Esophagus squamous epithelium (tissue), 5 donors: ENCODE measurements at regions not wholly inside any gene's neighbourhood (a gene's known extent, or its start where the extent isn't known, plus 50 kb on each side); places are given as distances from the start of the nearest gene placed in this dataset.

ENCODE experiments used
- DNase-seq: peaks from one replicate; lab custom pipeline; 2025; lab: John Stamatoyannopoulos, UW
- H3K27ac ChIP-seq, 4 donors: fragments of 200-600 bp; sonication (generic); one replicate each; pipeline ENCODE4 v1.5.1; 2016 to 2019; ENCODE audit warnings: mild to moderate bottlenecking in 1 of 4
- H3K27me3 ChIP-seq, 4 donors: fragments of 200-600 bp; sonication (generic); 1 replicate in 3 of 4; 2 replicates in 1 of 4; pipeline versions ENCODE4 v1.5.1 to v1.6.0; 2017 to 2021; ENCODE audit warnings: antibody characterized with exemption in 1 of 4
- H3K36me3 ChIP-seq, 3 donors: fragments of 200-600 bp; sonication (generic); one replicate each; pipeline ENCODE4 v1.5.1; 2016 to 2019
- H3K4me1 ChIP-seq, 3 donors: fragments of 200-600 bp; sonication (generic); one replicate each; pipeline ENCODE4 v1.5.1; 2017 to 2019
- H3K4me3 ChIP-seq, 4 donors: fragments of 200-600 bp; sonication (generic); 1 replicate in 3 of 4; 2 replicates in 1 of 4; pipeline ENCODE4 v1.5.1; 2016 to 2019; ENCODE audit warnings: mild to moderate bottlenecking in 2 of 4, moderate library complexity in 1 of 4
- H3K9me3 ChIP-seq, 3 donors: fragments of 200-600 bp; sonication (generic); one replicate each; pipeline ENCODE4 v1.5.1; 2016 to 2019
- POLR2A ChIP-seq, 4 donors: fragments of 450-650 bp; IDR thresholded peaks; one replicate each; pipeline ENCODE4 v1.6.1; 2017; ENCODE audit warnings: antibody characterized with exemption in 4 of 4, mild to moderate bottlenecking in 4 of 4, moderate library complexity in 3 of 4
- WGBS, 2 donors: methylation state at CpG; one replicate each; pipeline ENCODE4 v1.1.5; 2018; 5-methylcytosine and 5-hydroxymethylcytosine counted together
- intact Hi-C: fragments of 100-400 bp; cut with DNase I; formaldehyde crosslinking; loops from one replicate; pipeline ENCODE4 v1.15.0; 2022
- TF ChIP-seq, protein P1 (sequence below), 6 experiments: fragments of 450-650 bp in 4 of 6; fragments of 200-600 bp in 2 of 6; sonication (generic) in 2 of 6; IDR thresholded peaks; one replicate each; pipeline ENCODE4 v1.5.1; 2016 to 2019; ENCODE audit warnings: antibody characterized with exemption in 6 of 6, mild to moderate bottlenecking in 4 of 6, moderate library complexity in 4 of 6
- donor health status: DM: yes; HTN: yes; CAD: no.

DNA sequence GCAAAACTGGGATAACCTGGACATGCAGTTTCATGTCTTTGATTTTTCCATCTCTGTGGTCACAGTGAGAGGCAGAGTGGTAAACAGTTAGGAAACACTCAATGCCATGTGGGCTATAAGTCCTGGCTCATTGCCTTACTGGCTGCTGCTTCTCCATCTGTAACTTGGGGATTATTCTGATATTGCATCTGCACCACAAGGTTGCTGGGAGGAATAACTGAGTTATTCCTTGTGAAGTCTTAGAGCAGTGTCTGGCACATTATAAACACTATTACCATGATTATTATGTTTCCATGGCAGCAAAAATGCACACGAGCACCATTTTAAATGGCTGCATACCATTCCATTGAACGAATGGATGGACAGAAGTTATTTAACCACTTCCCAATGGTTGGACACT is 111.7 kb upstream of the CDH5 start:
- H3K36me3 ChIP-seq = no peaks in the 10 kb centered on the region
- intact Hi-C loops = no loop called here
- no peaks in the 10 kb centered on the region for H3K27me3 ChIP-seq
- H3K27ac ChIP-seq = no peak overlapping the region
- no peak overlapping the region for H3K4me3 ChIP-seq
- H3K9me3 ChIP-seq = peaks cover 0 to 10% (median 4%) of the 10 kb centered on the region in 3 donors
- WGBS, 2 donors = 48 to 63% methylated on average over 2 of the region's 2 CpGs
- TF ChIP-seq, protein P1, sequence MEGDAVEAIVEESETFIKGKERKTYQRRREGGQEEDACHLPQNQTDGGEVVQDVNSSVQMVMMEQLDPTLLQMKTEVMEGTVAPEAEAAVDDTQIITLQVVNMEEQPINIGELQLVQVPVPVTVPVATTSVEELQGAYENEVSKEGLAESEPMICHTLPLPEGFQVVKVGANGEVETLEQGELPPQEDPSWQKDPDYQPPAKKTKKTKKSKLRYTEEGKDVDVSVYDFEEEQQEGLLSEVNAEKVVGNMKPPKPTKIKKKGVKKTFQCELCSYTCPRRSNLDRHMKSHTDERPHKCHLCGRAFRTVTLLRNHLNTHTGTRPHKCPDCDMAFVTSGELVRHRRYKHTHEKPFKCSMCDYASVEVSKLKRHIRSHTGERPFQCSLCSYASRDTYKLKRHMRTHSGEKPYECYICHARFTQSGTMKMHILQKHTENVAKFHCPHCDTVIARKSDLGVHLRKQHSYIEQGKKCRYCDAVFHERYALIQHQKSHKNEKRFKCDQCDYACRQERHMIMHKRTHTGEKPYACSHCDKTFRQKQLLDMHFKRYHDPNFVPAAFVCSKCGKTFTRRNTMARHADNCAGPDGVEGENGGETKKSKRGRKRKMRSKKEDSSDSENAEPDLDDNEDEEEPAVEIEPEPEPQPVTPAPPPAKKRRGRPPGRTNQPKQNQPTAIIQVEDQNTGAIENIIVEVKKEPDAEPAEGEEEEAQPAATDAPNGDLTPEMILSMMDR (IDR thresholded peaks at IDR 0.05) = no peak
- TF ChIP-seq POLR2A (IDR thresholded peaks at IDR 0.05) = no peak
- peaks cover 0 to 20% (median 10%) of the 10 kb centered on the region in 3 donors for H3K4me1 ChIP-seq
- DNase-seq = no peak

DNA sequence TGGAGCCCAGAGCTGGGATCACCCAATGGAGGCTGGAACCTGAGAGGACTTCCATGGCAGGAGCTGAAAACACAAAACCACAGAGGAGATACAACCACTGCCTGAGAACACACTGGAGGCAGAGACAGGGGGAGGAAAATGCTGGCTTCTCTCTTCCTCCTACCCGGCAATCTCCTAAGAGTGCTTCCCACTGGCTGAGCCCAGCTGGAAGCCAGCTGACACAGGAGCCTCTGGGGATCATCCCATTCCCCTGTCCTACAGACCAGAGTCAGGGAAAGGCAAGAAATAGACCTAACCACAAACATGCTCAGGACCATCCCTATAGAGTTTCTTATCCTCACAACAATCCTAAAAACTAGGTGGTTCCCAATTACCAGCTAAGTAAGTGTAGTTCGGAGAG is 112.4 kb upstream of the CDH5 start:
- TF ChIP-seq POLR2A (IDR thresholded peaks at IDR 0.05) = no peak
- TF ChIP-seq, protein P1 (IDR thresholded peaks at IDR 0.05) = no peak
- H3K9me3 ChIP-seq = peaks cover 0 to 10% (median 4%) of the 10 kb centered on the region in 3 donors
- intact Hi-C loops = no loop called here
- H3K27ac ChIP-seq = no peak overlapping the region
- H3K4me1 ChIP-seq = peaks cover 0 to 20% (median 10%) of the 10 kb centered on the region in 3 donors
- WGBS, 2 donors = 77 to 81% methylated on average over 2 of the region's 2 CpGs
- H3K27me3 ChIP-seq = no peaks in the 10 kb centered on the region
- DNase-seq = no peak
- no peak overlapping the region for H3K4me3 ChIP-seq
- no peaks in the 10 kb centered on the region for H3K36me3 ChIP-seq

DNA sequence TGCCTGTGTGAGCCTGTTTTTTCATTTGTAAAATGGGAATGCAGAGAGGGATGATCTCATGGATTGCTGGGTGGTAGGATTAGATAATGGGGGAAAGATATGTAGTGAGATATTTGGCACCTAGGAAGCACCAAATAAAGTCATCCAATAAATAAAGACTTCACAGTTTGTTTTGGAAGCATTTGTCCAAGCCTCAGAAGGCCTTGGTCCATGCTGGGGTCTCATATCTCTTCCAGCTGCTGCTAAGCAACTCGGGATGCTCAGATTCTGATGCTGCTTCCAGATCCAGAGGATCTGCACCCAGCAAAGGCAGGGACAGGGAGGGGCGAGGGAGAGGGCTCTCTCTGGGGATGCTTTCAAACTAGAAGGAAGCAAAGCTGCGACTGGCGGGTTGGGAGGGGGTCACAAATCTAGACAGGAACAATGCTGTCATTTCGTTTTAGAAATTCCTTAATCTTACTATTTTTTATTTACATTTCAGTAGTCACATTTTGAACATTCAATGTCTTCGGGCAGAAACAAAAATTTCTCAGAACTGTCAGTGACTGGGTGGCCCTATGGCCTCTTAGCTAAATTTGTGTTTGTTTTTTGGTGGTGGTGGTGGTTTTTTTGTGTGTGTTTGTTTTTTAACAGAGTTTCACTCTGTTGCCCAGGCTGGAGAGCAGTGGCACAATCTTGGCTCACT is 114.9 kb upstream of the CDH5 start:
- TF ChIP-seq, protein P1 (IDR thresholded peaks at IDR 0.05) = no peak
- no peak for TF ChIP-seq POLR2A (IDR thresholded peaks at IDR 0.05)
- WGBS, 2 donors = 67 to 71% methylated on average over 6 of the region's 6 CpGs

DNA sequence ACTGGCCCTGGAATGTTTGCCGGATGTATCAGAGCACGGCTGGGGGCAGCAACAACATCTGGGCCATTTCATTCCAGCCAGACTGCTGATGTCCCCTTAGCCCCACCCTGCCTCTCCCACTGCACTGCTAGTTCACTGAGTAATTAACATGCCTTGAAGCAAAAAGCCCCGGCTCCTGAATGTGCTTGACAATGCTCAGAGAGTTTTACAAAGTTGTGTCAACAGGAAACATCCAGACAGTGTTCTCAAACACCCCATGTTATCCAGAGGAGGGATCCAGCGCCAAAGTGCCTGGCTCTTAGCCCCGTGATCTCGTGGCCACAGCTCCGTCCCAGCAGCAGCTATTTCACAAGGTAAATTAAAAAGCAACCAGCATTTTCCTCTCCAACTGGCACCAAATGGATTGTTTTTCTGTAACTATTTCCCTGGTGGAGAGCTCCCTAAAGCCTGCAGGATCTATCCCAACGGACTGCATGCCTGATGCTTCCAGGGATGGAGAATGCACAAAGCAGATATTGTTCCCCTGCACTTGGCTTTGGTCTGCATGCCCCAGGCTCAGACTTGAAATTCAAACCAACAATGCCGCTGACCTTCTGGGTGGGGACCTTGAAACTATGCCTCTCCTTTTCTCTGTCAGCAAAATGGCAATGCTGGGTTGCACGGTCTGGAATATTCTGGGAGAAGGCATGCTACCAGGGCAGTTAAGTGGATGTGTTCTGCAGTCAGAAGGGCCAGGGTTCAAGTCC is 115.6 kb upstream of the CDH5 start:
- TF ChIP-seq, protein P1 (IDR thresholded peaks at IDR 0.05) = no peak
- TF ChIP-seq POLR2A (IDR thresholded peaks at IDR 0.05) = no peak
- no peak for DNase-seq
- intact Hi-C loops = no loop called here
- Histone ChIP-seq H3K4me1 (peaks cover 0 to 37% (median 10%) of the 10 kb centered on the region in 3 donors), H3K27me3 (no peaks in the 10 kb centered on the region), H3K36me3 (no peaks in the 10 kb centered on the region), H3K27ac (peak overlapping the region in 3 of 4 donors; percentile 13 to 68 (median 35)), H3K9me3 (peaks cover 0 to 10% (median 4%) of the 10 kb centered on the region in 3 donors), H3K4me3 (no peak overlapping the region)
- WGBS, 2 donors = 23 to 24% methylated on average over 8 to 9 of the region's 10 CpGs

More for the DNA sequence above, 114.9 kb upstream of the CDH5 start:
- Histone ChIP-seq H3K9me3 (peaks cover 0 to 10% (median 4%) of the 10 kb centered on the region in 3 donors), H3K4me1 (peaks cover 0 to 37% (median 10%) of the 10 kb centered on the region in 3 donors), H3K27me3 (no peaks in the 10 kb centered on the region), H3K27ac (peak overlapping the region in 3 of 4 donors; percentile 13 to 68 (median 35)), H3K36me3 (no peaks in the 10 kb centered on the region), H3K4me3 (no peak overlapping the region)
- no peak for DNase-seq
- intact Hi-C loops = no loop called here
